UCSD-AML1 (cell line): ENCODE measurements at regions not wholly inside any gene's neighbourhood (a gene's known extent, or its start where the extent isn't known, plus 50 kb on each side); places are given as distances from the start of the nearest gene placed in this dataset.
A peak's percentile ranks its signal among the peaks of the same experiment; 100 is the strongest.

Experiments used
- DNase-seq: peaks from one replicate; lab custom pipeline; 2025; ENCODE audit not compliant: unreplicated experiment; lab: John Stamatoyannopoulos, UW

- no peak for DNase-seq
Measured at GRCh38 chr16:85371948-85372347, 241.2 kb upstream of the GSE1 start.

DNA sequence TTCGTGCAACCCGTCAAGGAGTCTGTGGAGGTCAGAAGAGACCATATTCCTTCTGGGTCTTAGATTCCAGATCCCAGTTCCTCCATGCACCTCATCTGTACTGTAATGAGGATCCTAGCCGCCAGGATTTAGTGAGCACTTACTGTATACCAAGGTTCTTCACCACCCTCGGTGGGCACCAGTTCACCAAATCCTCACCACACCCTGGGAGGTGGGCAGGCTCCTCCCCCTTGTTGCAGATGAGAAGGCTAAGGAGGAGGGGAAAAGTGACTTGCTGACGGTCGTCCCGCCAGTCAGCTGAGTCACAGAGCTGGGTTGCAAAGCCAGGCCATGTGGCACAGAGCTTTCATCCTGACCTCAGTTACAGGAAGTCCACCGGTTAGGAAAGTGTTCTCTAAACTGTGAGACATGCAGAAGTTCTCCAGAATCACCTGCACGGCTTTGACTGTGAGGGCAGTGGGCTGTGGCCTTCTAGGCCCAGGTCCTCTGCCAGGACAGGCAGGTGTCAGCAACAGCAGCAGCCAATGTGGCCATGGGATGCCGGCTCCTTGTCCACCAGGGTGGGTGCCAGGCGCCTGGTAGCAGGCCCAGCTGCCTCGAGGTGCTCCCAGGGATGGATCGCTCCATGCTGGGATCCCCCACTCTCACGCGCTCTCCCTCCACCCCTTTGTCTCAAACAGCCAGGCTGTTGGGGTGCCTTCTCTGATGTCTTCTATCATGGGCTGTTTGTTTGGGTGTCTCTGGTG lies 240.3 kb upstream of the GSE1 start:
- DNase-seq: peak; percentile 77

GRCh38 chr16:85373741-85374570 lies 239.2 kb upstream of the GSE1 start:
- DNase-seq: no peak

DNA sequence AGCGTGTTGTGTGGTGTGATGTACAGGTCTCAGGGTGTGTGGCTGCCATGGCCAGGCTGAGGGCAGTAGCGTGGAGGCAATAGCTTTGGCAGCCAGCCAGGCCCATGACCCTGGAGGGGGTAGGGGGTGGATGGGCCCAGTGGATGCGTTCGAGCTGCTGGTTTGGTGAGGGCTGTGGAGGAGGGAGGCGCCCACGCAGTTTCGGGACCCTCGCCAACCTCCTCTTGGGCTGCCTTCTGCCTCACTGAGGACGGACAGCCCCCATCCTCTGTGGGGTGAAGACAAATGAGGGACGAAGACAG lies 238.6 kb upstream of the GSE1 start:
- DNase-seq: no peak

GRCh38 chr16:85375282-85375681 lies 237.8 kb upstream of the GSE1 start:
- DNase-seq: no peak

DNA sequence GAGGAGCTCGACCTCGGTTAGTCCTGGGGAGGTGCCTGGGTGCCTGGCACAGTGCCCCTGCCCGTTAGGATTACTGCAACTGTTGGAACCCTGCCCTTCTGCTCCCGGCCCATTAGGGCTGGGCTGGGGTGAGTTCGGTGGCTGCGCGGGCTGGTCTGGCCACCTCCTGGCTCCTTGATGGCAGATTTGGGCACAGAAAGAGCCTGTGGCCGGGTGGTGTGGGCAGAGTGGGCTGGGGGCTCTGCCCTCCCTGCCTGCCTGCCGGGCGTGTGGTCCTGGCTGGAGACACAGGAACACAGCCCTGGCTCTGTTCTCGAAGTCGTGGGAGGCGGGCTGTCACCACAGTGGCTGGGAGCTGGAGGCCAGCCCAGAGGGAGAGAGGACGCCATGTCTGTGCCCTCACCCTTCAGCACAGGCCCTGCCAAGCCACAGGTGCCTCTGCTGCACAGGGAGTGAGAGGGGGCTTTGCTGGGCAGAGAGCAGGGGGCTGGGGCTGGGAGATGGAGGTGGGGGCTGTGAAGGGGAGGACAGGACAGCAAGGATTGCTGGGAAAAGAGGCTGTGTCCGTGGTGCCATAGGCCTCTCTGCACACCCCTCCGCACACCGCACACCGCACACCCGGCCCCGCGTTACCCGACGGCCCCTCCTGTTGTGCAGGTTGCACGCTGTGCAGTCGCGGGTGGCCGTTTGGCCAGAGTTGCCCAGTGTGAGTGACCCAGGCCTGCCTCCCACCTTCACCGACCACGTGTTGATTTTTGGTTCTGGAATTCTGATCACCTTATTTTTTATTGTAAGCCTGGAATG lies 236.6 kb upstream of the GSE1 start:
- no peak for DNase-seq

DNA sequence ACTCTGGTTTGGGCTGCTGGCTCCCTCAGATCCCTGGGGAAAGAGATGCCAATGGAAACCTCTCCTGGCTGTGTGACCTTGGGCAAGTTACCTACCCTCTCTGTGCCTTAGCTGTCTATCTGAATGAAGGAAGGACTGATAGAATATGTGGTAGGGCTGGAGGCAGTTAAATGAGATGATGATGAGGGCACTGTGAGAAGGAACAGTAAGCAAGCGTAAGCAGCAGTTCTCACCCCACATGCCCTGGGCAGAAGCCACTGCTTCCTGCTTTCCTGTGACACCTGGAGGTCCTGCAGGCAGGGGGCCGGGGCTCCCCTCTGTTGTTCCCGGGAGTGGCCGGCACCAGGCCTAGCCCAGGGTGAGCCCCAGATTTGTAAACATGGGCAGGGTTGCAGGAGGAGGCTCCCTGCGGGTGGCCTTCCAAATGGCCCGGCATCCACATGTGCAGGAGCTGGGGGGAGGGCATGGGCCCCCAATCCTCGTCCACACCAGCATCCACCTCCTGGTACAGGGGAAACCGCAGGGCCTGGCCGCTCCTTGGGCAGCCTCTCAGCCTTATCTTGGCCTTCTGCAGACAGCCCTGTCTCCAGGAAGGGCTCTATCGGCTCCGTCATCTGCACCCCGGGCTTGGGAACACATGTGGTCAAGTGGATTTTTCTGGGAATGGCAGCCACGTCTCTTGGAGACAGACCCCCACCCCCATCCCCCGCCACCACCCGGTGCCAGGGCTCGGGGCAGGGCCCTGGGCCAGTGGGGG lies 235.6 kb upstream of the GSE1 start:
- peak; percentile 86 for DNase-seq

- peak; percentile 86 for DNase-seq
Measured at GRCh38 chr16:85378145-85379040, 234.7 kb upstream of the GSE1 start.

GRCh38 chr16:85379041-85380001 lies 233.8 kb upstream of the GSE1 start:
- DNase-seq: peak; percentile 37

DNA sequence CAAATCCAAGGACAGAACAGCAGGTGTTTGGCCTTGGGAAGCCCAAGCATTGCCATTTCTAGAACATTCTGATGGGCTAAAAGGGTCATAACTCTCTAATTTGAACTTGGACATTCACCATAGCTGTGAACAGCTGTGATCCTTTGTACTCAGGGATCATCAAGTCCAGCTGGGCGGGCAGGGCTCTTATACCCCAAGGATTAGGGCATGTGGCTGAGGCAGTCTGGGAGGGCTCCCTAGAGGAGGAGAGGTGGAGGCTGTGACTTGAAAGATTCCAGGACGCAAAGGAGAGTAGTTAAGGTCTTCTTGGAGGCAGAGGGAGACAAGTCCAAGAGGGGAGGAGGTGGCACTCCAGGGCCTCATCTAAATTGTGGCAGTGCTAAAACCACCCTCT lies 233.1 kb upstream of the GSE1 start:
- no peak for DNase-seq

GRCh38 chr16:85380905-85381737 lies 232.0 kb upstream of the GSE1 start:
- DNase-seq: peak; percentile 46

GRCh38 chr16:85381738-85382592 lies 231.2 kb upstream of the GSE1 start:
- DNase-seq: peak; percentile 88

DNA sequence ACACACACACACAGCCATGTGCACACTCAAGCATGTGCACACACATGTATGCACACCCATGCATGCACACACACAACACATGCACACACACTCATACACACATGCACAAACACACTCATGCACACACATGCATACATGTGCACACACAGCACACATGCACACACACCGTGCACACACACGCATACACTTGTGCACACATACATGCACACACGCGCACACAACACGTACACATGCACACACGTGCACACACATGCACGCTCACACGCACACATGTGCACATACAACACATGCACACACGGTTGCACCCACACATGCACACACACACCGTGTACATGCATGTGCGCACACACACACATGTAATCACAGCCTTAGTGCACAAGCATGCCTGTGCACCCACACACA lies 230.4 kb upstream of the GSE1 start:
- DNase-seq: no peak

DNA sequence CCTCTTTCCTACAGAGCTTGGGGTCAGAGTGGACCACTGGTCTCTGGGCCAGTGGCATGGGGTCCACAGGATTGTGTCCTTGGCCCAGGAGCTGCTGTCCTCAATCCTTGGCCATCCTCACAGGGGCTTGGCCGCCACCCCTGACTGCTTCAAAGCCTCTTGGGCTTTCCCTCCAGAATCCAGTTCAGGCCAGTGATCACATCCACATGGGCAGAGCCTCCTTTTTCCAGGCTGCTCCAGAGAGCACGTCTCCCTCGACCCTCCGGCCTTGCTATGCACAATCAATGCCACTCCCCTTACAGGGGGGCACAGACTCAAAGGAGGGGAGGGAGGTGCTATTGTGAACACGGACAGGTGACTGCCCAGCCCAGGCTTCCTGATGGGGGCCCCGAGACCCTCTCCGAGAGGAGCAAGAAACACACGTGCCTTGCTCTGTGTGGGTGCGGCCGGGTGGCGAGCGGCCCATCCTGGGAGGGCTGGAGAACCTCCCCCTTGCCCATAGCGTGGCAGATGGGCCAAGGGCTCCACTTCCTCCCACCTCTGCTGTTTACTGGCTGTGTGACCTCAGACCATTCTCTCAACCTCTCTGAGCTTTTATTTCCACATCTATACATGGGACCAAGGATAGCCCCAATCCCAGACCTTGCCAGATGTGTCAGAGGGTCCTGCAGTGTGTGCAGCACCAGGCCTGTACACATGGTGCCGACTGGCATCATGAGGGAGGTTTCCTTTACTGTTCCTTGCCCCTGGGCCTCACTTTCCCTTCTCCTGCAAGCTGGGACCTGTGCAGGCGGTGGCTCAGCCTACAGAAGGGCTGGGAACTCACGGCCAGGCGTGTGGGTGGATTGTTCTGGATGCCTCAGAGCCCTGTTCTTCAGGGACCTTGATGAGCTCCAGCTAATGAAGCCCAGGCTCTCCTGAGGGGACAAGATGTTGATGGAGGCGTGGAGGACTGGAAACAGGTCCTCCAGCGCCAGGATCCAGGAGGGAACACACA lies 229.0 kb upstream of the GSE1 start:
- DNase-seq: no peak

- no peak for DNase-seq
Measured at GRCh38 chr16:85384833-85385462, 228.2 kb upstream of the GSE1 start.
